A549 (cell line): ENCODE measurements at regions not wholly inside any gene's neighbourhood (a gene's known extent, or its start where the extent isn't known, plus 50 kb on each side); places are given as distances from the start of the nearest gene placed in this dataset.

Experiments
- ATAC-seq, 2 experiments: fragments of 200-7000 bp in 1 of 2; fragments of >200 bp in 1 of 2; cut with Nextera tagmentation in 1 of 2; cut with Tn5 transposase in 1 of 2; 3 replicates each; pipeline versions ENCODE4 v1.8.0 to v1.9.1; 2018 to 2020; ENCODE audit warnings: mild to moderate bottlenecking in 1 of 2, moderate library complexity in 1 of 2
- CTCF ChIA-PET: fragments of 300-600 bp; sonication (Branson Sonifier 250); formaldehyde crosslinking; extraction: SDS; loops from one replicate; lab custom pipeline; 2021; ENCODE audit warnings: antibody characterized with exemption, inconsistent platforms; lab: Yijun Ruan, JAX
- POLR2A ChIA-PET: fragments of 350-600 bp; formaldehyde crosslinking; extraction: SDS; loops from one replicate; lab custom pipeline; 2021; ENCODE audit warnings: antibody characterized with exemption, inconsistent platforms; lab: Yijun Ruan, JAX
- DNase-seq, 2 experiments: peaks; one replicate each; pipeline versions ENCODE4 v3.0.0 to v3.0.0-alpha.2; 2011 to 2016; ENCODE audit warnings: low read depth in 1 of 2, low spot score in 1 of 2
- FAIRE-seq: peaks from 2 replicates; lab custom pipeline; 2011; peaks lifted over from hg19 to GRCh38; lab: Jason Lieb, UNC
- H3K27ac ChIP-seq, 2 experiments: fragments of >200 bp; sonication (Bioruptor Twin); formaldehyde crosslinking; 3 replicates each; pipeline ENCODE4 v1.5.1; 2016 to 2017
- H3K4me1 ChIP-seq: fragments of >200 bp; sonication (Bioruptor Twin); formaldehyde crosslinking; 3 replicates; pipeline ENCODE4 v1.6.1; 2016
- H3K4me2 ChIP-seq: fragments of >200 bp; sonication (Bioruptor Twin); formaldehyde crosslinking; 3 replicates; pipeline ENCODE4 v1.6.1; 2016
- H3K4me3 ChIP-seq: fragments of >200 bp; sonication (Bioruptor Twin); formaldehyde crosslinking; 3 replicates; pipeline ENCODE4 v1.5.1; 2016
- H3K9me3 ChIP-seq: fragments of >200 bp; sonication (Bioruptor Twin); formaldehyde crosslinking; 3 replicates; pipeline ENCODE4 v1.6.1; 2016
- ATOH8 ChIP-seq: fragments of 250-450 bp; sonication (Bioruptor Pico); IDR thresholded peaks from 2 replicates; pipeline ENCODE4 v1.5.0; 2020; ENCODE audit warnings: low read depth, mild to moderate bottlenecking, moderate library complexity
- CHD4 ChIP-seq: fragments of 200-600 bp; sonication (generic); IDR thresholded peaks from 2 replicates; pipeline ENCODE4 v1.6.1; 2016; ENCODE audit warnings: antibody characterized with exemption, mild to moderate bottlenecking, borderline replicate concordance
- ELK1 ChIP-seq: fragments of 150-350 bp; IDR thresholded peaks from 2 replicates; pipeline ENCODE4 v1.6.1; 2014; ENCODE audit warnings: low read depth, mild to moderate bottlenecking, low read length
- EP300 ChIP-seq, 2 experiments: fragments of >200 bp; sonication (Bioruptor Twin); formaldehyde crosslinking; IDR thresholded peaks; 2 replicates in 1 of 2; 3 replicates in 1 of 2; pipeline ENCODE4 v1.6.1; 2016 to 2017
- FOXS1 ChIP-seq: fragments of 250-450 bp; sonication (Bioruptor Pico); IDR thresholded peaks from 2 replicates; pipeline ENCODE4 v1.5.0; 2020; ENCODE audit warnings: mild to moderate bottlenecking, moderate library complexity
- HEYL ChIP-seq: fragments of 250-450 bp; sonication (Bioruptor Pico); IDR thresholded peaks from 2 replicates; pipeline ENCODE4 v1.8.0; 2021; ENCODE audit warnings: mild to moderate bottlenecking, moderate library complexity
- HMGXB4 ChIP-seq: fragments of 250-450 bp; sonication (Bioruptor Pico); IDR thresholded peaks from 2 replicates; pipeline ENCODE4 v1.5.0; 2021; ENCODE audit warnings: mild to moderate bottlenecking, moderate library complexity, borderline replicate concordance
- KDM5A ChIP-seq: fragments of 200-600 bp; sonication (generic); IDR thresholded peaks from 2 replicates; pipeline ENCODE4 v1.6.1; 2016; ENCODE audit warnings: antibody characterized with exemption, mild to moderate bottlenecking
- MAFK ChIP-seq: fragments of 450-650 bp; IDR thresholded peaks from 2 replicates; pipeline ENCODE4 v1.6.1; 2014; ENCODE audit not compliant: partially characterized antibody
- MAZ ChIP-seq: fragments of 150-350 bp; IDR thresholded peaks from 2 replicates; pipeline ENCODE4 v1.6.1; 2014; ENCODE audit warnings: antibody characterized with exemption, low read depth, low read length, borderline replicate concordance
- NFE2L2 ChIP-seq: fragments of 150-350 bp; conservative IDR thresholded peaks from 2 replicates; pipeline ENCODE4 v1.6.1; 2014; ENCODE audit warnings: low read length
- NR3C1 ChIP-seq: fragments of >200 bp; sonication (Bioruptor Twin); formaldehyde crosslinking; IDR thresholded peaks from 3 replicates; pipeline ENCODE4 v1.6.1; 2017
- POLR2A ChIP-seq: IDR thresholded peaks from 2 replicates; pipeline ENCODE4 v1.6.1; 2012; ENCODE audit warnings: mild to moderate bottlenecking, low read length
- POLR2AphosphoS2 ChIP-seq: conservative IDR thresholded peaks from 2 replicates; pipeline ENCODE4 v1.6.1; 2012; ENCODE audit warnings: low read length, improper control_type of control experiment, inconsistent platforms
- RARB ChIP-seq: fragments of 250-450 bp; sonication (Bioruptor Pico); IDR thresholded peaks from 2 replicates; pipeline ENCODE4 v1.8.0; 2021; ENCODE audit warnings: mild to moderate bottlenecking, moderate library complexity
- RFX5 ChIP-seq: fragments of 450-650 bp; IDR thresholded peaks from 2 replicates; pipeline ENCODE4 v1.7.1; 2014; ENCODE audit warnings: antibody characterized with exemption, mild to moderate bottlenecking, moderate library complexity
- RNF2 ChIP-seq: fragments of 200-600 bp; sonication (generic); IDR thresholded peaks from 2 replicates; pipeline ENCODE4 v1.6.1; 2016; ENCODE audit warnings: low read depth, mild to moderate bottlenecking, antibody characterized with exemption, moderate library complexity, borderline replicate concordance
- SREBF2 ChIP-seq: fragments of 450-650 bp; IDR thresholded peaks from 2 replicates; pipeline ENCODE4 v1.6.1; 2014; ENCODE audit warnings: mild to moderate bottlenecking, moderate library complexity
- TP53 ChIP-seq: fragments of 250-450 bp; sonication (Bioruptor Pico); IDR thresholded peaks from 2 replicates; pipeline ENCODE4 v1.5.0; 2021; ENCODE audit warnings: mild to moderate bottlenecking, moderate library complexity
- ZNF302 ChIP-seq: fragments of 250-450 bp; sonication (Bioruptor Pico); IDR thresholded peaks from 2 replicates; pipeline ENCODE4 v1.9.0; 2021; ENCODE audit warnings: inconsistent platforms, mild to moderate bottlenecking, moderate library complexity
- WGBS: methylation state at CpG from one replicate; pipeline ENCODE4 v1.1.6; 2017; ENCODE audit errors: missing lambda C conversion rate; 5-methylcytosine and 5-hydroxymethylcytosine counted together

GRCh38 chr4:132863619-132864018 is 285.5 kb upstream of the PCDH10 start:
- Histone ChIP-seq H3K4me1 (no peaks in the 10 kb centered on the region), H3K27ac (no peak overlapping the region), H3K4me2 (no peak overlapping the region), H3K4me3 (no peak overlapping the region), H3K9me3 (no peaks in the 10 kb centered on the region)
- FAIRE-seq (no peak), DNase-seq (no peak), ATAC-seq (no peak)
- ChIA-PET CTCF (no interaction called here), POLR2A (no interaction called here)
- TF ChIP-seq ATOH8 (CRISPR knock-in tag) = no peak
- TF ChIP-seq MAFK = peak; percentile 53
- WGBS = 64% methylated on average over 1 of the region's 1 CpG

GRCh38 chr4:132865458-132865857 is 283.6 kb upstream of the PCDH10 start:
- Histone ChIP-seq H3K27ac (no peak overlapping the region), H3K4me1 (no peaks in the 10 kb centered on the region), H3K4me2 (no peak overlapping the region), H3K9me3 (no peaks in the 10 kb centered on the region), H3K4me3 (no peak overlapping the region)
- ATAC-seq (no peak), FAIRE-seq (no peak), DNase-seq (no peak)
- ChIA-PET CTCF (no interaction called here), POLR2A (no interaction called here)
- TF ChIP-seq HMGXB4 (CRISPR knock-in tag) = no peak
- TF ChIP-seq RNF2 = no peak
- TF ChIP-seq FOXS1 (CRISPR knock-in tag) = no peak
- TF ChIP-seq CHD4 = no peak
- no peak for TF ChIP-seq RFX5
- no peak for TF ChIP-seq ZNF302 (CRISPR knock-in tag)
- no peak for TF ChIP-seq MAZ
- TF ChIP-seq ELK1 = no peak
- no peak for TF ChIP-seq TP53
- no peak for TF ChIP-seq HEYL (CRISPR knock-in tag)
- TF ChIP-seq ATOH8 (CRISPR knock-in tag) = no peak
- no peak for TF ChIP-seq SREBF2
- no peak for TF ChIP-seq POLR2AphosphoS2
- no peak for TF ChIP-seq EP300 (IDR thresholded peaks at IDR 0.05)
- no peak for TF ChIP-seq RARB (CRISPR knock-in tag)
- TF ChIP-seq KDM5A = no peak
- no peak for TF ChIP-seq NR3C1
- TF ChIP-seq NFE2L2 = no peak
- TF ChIP-seq POLR2A = no peak
- WGBS = 60% methylated on average over 1 of the region's 1 CpG

- Histone ChIP-seq H3K4me1 (no peaks in the 10 kb centered on the region), H3K27ac (no peak overlapping the region), H3K4me2 (no peak overlapping the region), H3K9me3 (no peaks in the 10 kb centered on the region), H3K4me3 (no peak overlapping the region)
- TF ChIP-seq RARB (CRISPR knock-in tag) (no peak), MAFK (peak; percentile 91)
- CTCF ChIA-PET = no interaction called here
- ATAC-seq (no peak), DNase-seq (no peak), FAIRE-seq (no peak)
- POLR2A ChIA-PET = no interaction called here
- WGBS = 47% methylated on average over 2 of the region's 2 CpGs
Measured at GRCh38 chr4:132865922-132866321, 283.2 kb upstream of the PCDH10 start.
